WTC11 (cell line): ENCODE measurements at regions not wholly inside any gene's neighbourhood (a gene's known extent, or its start where the extent isn't known, plus 50 kb on each side); places are given as distances from the start of the nearest gene placed in this dataset.

Experiments
- ATAC-seq: fragments of 200-7000 bp; cut with Tn5 transposase; 2 replicates; pipeline ENCODE4 v1.10.0; 2021; ENCODE audit warnings: mild to moderate bottlenecking, moderate library complexity
- CTCF ChIA-PET: fragments of 300-600 bp; sonication (Branson Sonifier 250); formaldehyde crosslinking; loops from one replicate; lab custom pipeline; 2021; ENCODE audit warnings: antibody characterized with exemption; lab: Charles Lee
- POLR2A ChIA-PET: fragments of 350-600 bp; sonication (Branson Sonifier 250); formaldehyde crosslinking; loops from one replicate; lab custom pipeline; 2021; ENCODE audit warnings: antibody characterized with exemption; lab: Charles Lee
- DNase-seq: peaks from one replicate; pipeline ENCODE4 v3.0.0; 2021; ENCODE audit warnings: low spot score
- H3K27ac Mint-ChIP-seq: 2 replicates; pipeline ENCODE4 v1.8.0; 2021; ENCODE audit warnings: mixed read lengths
- H3K27me3 Mint-ChIP-seq: 2 replicates; pipeline ENCODE4 v1.8.0; 2021; ENCODE audit warnings: low read depth, mild to moderate bottlenecking, moderate library complexity, mixed read lengths
- H3K36me3 Mint-ChIP-seq: 2 replicates; pipeline ENCODE4 v1.8.0; 2021; ENCODE audit warnings: mixed read lengths
- H3K4me1 Mint-ChIP-seq: 2 replicates; pipeline ENCODE4 v1.8.0; 2022; ENCODE audit warnings: mixed read lengths
- H3K4me3 Mint-ChIP-seq: 2 replicates; pipeline ENCODE4 v1.8.0; 2021; ENCODE audit warnings: mild to moderate bottlenecking, moderate library complexity, mixed read lengths
- H3K9me3 Mint-ChIP-seq: 2 replicates; pipeline ENCODE4 v1.8.0; 2021; ENCODE audit warnings: mixed read lengths
- AFF4 ChIP-seq: sonication (generic); formaldehyde crosslinking; IDR thresholded peaks from 2 replicates; pipeline ENCODE4 v1.8.1; 2023; ENCODE audit warnings: mild to moderate bottlenecking, missing genetic modification reagents, borderline replicate concordance
- AR ChIP-seq: fragments of 250-450 bp; sonication (Bioruptor Pico); IDR thresholded peaks from 2 replicates; pipeline ENCODE4 v1.9.0; 2021; ENCODE audit warnings: mild to moderate bottlenecking
- ARID4B ChIP-seq: sonication (generic); formaldehyde crosslinking; IDR thresholded peaks from 2 replicates; pipeline ENCODE4 v1.8.0; 2023; ENCODE audit warnings: missing genetic modification reagents, mild to moderate bottlenecking, borderline replicate concordance
- ATF6 ChIP-seq: sonication (generic); formaldehyde crosslinking; IDR thresholded peaks from 2 replicates; pipeline ENCODE4 v1.8.1; 2023; ENCODE audit warnings: mild to moderate bottlenecking, missing genetic modification reagents
- GRHL2 ChIP-seq: fragments of 250-450 bp; sonication (Bioruptor Pico); IDR thresholded peaks from 2 replicates; pipeline ENCODE4 v1.8.0; 2022; ENCODE audit warnings: mild to moderate bottlenecking, moderate library complexity; ENCODE audit not compliant: insufficient replicate concordance, severe bottlenecking
- IRF1 ChIP-seq: sonication (generic); formaldehyde crosslinking; IDR thresholded peaks from 2 replicates; pipeline ENCODE4 v1.8.0; 2023; ENCODE audit warnings: missing genetic modification reagents
- SOX15 ChIP-seq: fragments of 250-450 bp; sonication (Bioruptor Pico); IDR thresholded peaks from 2 replicates; pipeline ENCODE4 v1.9.0; 2021; ENCODE audit warnings: mild to moderate bottlenecking
- ZNF263 ChIP-seq: sonication (generic); formaldehyde crosslinking; IDR thresholded peaks from 2 replicates; pipeline ENCODE4 v1.8.1; 2022; ENCODE audit warnings: low read depth, mild to moderate bottlenecking, moderate library complexity, missing genetic modification reagents
- ZNF425 ChIP-seq: fragments of 250-450 bp; sonication (Bioruptor Pico); conservative IDR thresholded peaks from 2 replicates; pipeline ENCODE4 v1.9.0; 2021; ENCODE audit warnings: mild to moderate bottlenecking

GRCh38 chr9:29325894-29326293 lies 1752.6 kb upstream of the C9orf72 start:
- ATAC-seq (peak; percentile 96), DNase-seq (no peak)
- POLR2A ChIA-PET = no interaction called here
- H3K36me3 Mint-ChIP-seq = peaks cover 14% of the 10 kb centered on the region
- H3K9me3 Mint-ChIP-seq = peaks cover 8% of the 10 kb centered on the region
- H3K4me3 Mint-ChIP-seq = peak overlapping the region; percentile 39
- H3K4me1 Mint-ChIP-seq = peaks cover 53% of the 10 kb centered on the region
- CTCF ChIA-PET = no interaction called here
- H3K27me3 Mint-ChIP-seq = peaks cover 20% of the 10 kb centered on the region
- peak overlapping the region; percentile 84; the same call in 1 of the 2 replicates for H3K27ac Mint-ChIP-seq
- TF ChIP-seq SOX15 (CRISPR knock-in tag) (no peak), ARID4B (CRISPR knock-in tag) (no peak), GRHL2 (CRISPR knock-in tag) (no peak), ZNF263 (no peak), AFF4 (no peak), AR (CRISPR knock-in tag) (no peak), ZNF425 (no peak), ATF6 (CRISPR knock-in tag) (no peak), IRF1 (CRISPR knock-in tag) (no peak)
